Nephron progenitor cell (in vitro differentiated cells): ENCODE measurements at regions not wholly inside any gene's neighbourhood (a gene's known extent, or its start where the extent isn't known, plus 50 kb on each side); places are given as distances from the start of the nearest gene placed in this dataset.

Source experiments
- DNase-seq: peaks from one replicate; pipeline ENCODE4 v3.0.0; 2021
- H3K27ac Mint-ChIP-seq: 2 replicates; pipeline ENCODE4 v1.8.0; 2021; ENCODE audit warnings: mild to moderate bottlenecking, moderate library complexity, mixed read lengths
- H3K27me3 Mint-ChIP-seq: 2 replicates; pipeline ENCODE4 v1.8.0; 2021; ENCODE audit warnings: mild to moderate bottlenecking, low read depth, mixed read lengths; ENCODE audit not compliant: poor library complexity
- H3K36me3 Mint-ChIP-seq: 2 replicates; pipeline ENCODE4 v1.8.0; 2021; ENCODE audit warnings: low read depth, mixed read lengths
- H3K4me1 Mint-ChIP-seq: 2 replicates; pipeline ENCODE4 v1.8.0; 2021; ENCODE audit warnings: mixed read lengths
- H3K4me3 Mint-ChIP-seq: 2 replicates; pipeline ENCODE4 v1.8.0; 2021; ENCODE audit warnings: mild to moderate bottlenecking, moderate library complexity, mixed read lengths
- H3K9me3 Mint-ChIP-seq: 2 replicates; pipeline ENCODE4 v1.8.0; 2021; ENCODE audit warnings: mild to moderate bottlenecking, moderate library complexity, mixed read lengths
- CTCF ChIP-seq: fragments of 200-600 bp; sonication (generic); IDR thresholded peaks from 2 replicates; pipeline ENCODE4 v1.5.0; 2021; ENCODE audit warnings: antibody characterized with exemption

DNA sequence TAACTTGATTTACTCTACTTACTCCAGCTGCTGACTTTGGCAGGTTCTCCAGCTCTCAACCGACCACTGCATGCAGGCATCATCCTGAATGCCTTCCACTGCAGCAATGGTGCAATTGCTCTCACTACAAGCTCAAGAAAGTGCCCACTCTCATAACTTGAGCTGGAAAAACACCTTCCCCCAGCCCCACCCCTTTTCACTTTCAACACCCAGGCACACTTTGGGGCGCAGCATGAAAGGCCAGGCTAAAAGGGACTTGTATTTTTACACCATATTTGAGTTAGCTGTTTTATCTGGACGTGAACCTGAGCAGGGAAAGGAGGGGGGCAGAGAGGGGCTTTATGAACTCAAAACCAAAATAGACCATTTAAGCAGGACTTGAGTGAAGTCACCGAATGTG, 274.5 kb downstream of the RAB28 start:
- Mint-ChIP-seq H3K4me3 (no peak overlapping the region), H3K4me1 (peaks cover 4% of the 10 kb centered on the region), H3K9me3 (no peaks in the 10 kb centered on the region), H3K27ac (peak overlapping the region; percentile 30), H3K27me3 (peaks cover 3% of the 10 kb centered on the region), H3K36me3 (no peaks in the 10 kb centered on the region)
- DNase-seq, result no peak
- TF ChIP-seq CTCF, result no peak

DNA sequence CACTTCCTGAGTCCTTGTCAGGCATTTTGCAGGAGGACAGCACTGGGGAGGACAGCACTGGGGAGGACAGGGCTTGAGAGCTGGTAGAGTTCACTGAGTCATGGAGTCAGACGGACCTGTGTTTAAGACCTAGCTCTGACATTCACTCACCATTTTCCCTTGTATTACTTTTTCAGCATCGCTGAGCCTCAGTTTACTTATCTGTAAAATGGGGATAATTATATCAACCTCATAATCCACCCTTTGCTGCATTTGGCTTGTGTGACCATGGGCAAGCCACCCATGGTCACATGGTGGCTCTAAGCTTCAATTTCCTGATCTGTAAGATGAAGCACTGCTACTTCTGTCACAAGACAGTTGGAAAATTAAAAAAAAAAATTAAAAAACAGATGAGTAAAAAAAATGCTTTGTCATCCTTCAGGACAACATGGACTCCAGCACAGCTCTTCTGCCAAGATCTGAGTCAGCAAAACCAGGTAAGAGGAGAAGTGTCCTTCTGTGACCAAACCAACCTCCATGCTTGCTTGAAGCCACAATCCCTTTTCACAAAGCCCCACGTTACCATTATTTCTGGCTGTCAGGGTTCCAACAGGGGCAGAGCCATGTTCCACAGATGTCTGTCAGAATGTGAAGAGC, 275.5 kb downstream of the RAB28 start:
- TF ChIP-seq CTCF, result no peak
- peaks cover 5% of the 10 kb centered on the region for H3K27me3 Mint-ChIP-seq

GRCh38 chr4:13207226-13207625, 276.9 kb downstream of the RAB28 start:
- no peak overlapping the region for H3K4me3 Mint-ChIP-seq
- TF ChIP-seq CTCF, result no peak
- no peak overlapping the region for H3K27ac Mint-ChIP-seq
- H3K4me1 Mint-ChIP-seq, result peaks cover 7% of the 10 kb centered on the region
- peaks cover 5% of the 10 kb centered on the region for H3K27me3 Mint-ChIP-seq
- no peak for DNase-seq
- H3K36me3 Mint-ChIP-seq, result no peaks in the 10 kb centered on the region
- no peaks in the 10 kb centered on the region for H3K9me3 Mint-ChIP-seq

More for the DNA sequence above, 275.5 kb downstream of the RAB28 start:
- Mint-ChIP-seq H3K9me3 (no peaks in the 10 kb centered on the region), H3K4me1 (peaks cover 4% of the 10 kb centered on the region), H3K36me3 (no peaks in the 10 kb centered on the region), H3K4me3 (no peak overlapping the region), H3K27ac (no peak overlapping the region)
- DNase-seq, result no peak

DNA sequence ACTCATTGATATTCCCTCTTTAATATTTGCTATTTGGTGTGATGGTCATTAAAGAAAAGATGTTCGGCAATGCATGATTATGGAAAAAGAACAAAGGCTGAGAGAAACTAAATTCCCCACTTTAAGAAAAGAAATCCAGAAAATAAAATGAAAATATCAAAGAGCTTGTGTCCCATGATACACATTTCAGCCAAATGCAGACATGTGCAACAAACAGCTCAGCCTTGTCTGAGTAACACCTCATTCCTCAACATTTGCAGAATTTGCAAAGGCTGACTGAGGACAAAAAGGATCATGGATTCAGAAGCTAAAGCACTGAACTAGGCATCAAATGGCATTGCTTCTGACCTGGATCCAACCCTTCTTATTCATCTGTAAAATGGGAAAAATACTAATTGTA, 281.0 kb downstream of the RAB28 start:
- Mint-ChIP-seq H3K27me3 (peaks cover 2% of the 10 kb centered on the region), H3K4me3 (no peak overlapping the region), H3K36me3 (no peaks in the 10 kb centered on the region), H3K4me1 (peaks cover 6% of the 10 kb centered on the region), H3K27ac (no peak overlapping the region), H3K9me3 (no peaks in the 10 kb centered on the region)
- DNase-seq, result no peak
- no peak for TF ChIP-seq CTCF

- Mint-ChIP-seq H3K36me3 (no peaks in the 10 kb centered on the region), H3K4me3 (no peak overlapping the region), H3K27me3 (peaks cover 2% of the 10 kb centered on the region), H3K4me1 (peaks cover 6% of the 10 kb centered on the region), H3K9me3 (no peaks in the 10 kb centered on the region), H3K27ac (no peak overlapping the region)
- TF ChIP-seq CTCF, result no peak
- DNase-seq, result no peak
These were observed 281.4 kb downstream of the RAB28 start for GRCh38 chr4:13202701-13203100.

DNA sequence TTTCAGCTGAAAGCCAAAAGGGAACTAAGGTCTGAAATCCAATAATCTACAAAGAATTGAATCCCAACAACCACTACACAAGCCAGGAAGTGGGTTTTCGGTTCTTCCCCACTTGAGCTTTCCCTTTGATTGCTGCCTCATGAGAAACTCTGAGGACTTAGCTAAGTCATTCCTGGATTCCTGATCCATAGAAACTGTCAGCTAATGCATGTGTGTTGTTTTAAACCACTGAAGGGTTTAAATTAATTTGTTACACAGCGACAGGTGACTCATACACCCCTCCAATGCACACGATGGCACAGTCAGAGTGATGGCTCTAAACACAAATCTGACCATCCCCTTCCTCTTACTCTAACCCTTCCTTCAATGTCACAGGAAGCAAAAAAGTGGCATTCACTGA, 282.9 kb downstream of the RAB28 start:
- TF ChIP-seq CTCF, result no peak
- no peak overlapping the region for H3K4me3 Mint-ChIP-seq
- peaks cover 2% of the 10 kb centered on the region for H3K27me3 Mint-ChIP-seq
- no peak overlapping the region for H3K27ac Mint-ChIP-seq
- peaks cover 6% of the 10 kb centered on the region for H3K4me1 Mint-ChIP-seq
- H3K9me3 Mint-ChIP-seq, result no peaks in the 10 kb centered on the region
- H3K36me3 Mint-ChIP-seq, result no peaks in the 10 kb centered on the region
- DNase-seq, result no peak
